PC-9 (cell line): ENCODE measurements at regions not wholly inside any gene's neighbourhood (a gene's known extent, or its start where the extent isn't known, plus 50 kb on each side); places are given as distances from the start of the nearest gene placed in this dataset.

Experiments
- BruUV-seq: library from RNA; stranded (reverse); fragments of 400-500 nt; replicated peaks from 2 replicates; lab custom pipeline; 2021; lab: Mats Ljungman, UMichigan
- CTCF ChIA-PET: fragments of 300-600 bp; sonication (Branson Sonifier 250); formaldehyde crosslinking; loops from one replicate; lab custom pipeline; 2022; ENCODE audit warnings: antibody characterized with exemption; lab: Charles Lee
- POLR2A ChIA-PET: fragments of 300-600 bp; sonication (Branson Sonifier 250); formaldehyde crosslinking; loops from one replicate; lab custom pipeline; 2022; ENCODE audit warnings: antibody characterized with exemption; ENCODE audit not compliant: unreplicated experiment; lab: Charles Lee
- DNase-seq, 2 experiments: peaks; one replicate each; pipeline versions ENCODE4 v3.0.0 to v3.0.0-alpha.2; 2015 to 2022; ENCODE audit warnings: mixed read lengths in 1 of 2
- H2AFZ ChIP-seq: fragments of 200-600 bp; sonication (generic); 2 replicates; pipeline ENCODE4 v1.8.1; 2017; ENCODE audit warnings: antibody characterized with exemption
- H3F3A ChIP-seq: fragments of 200-600 bp; sonication (generic); 2 replicates; pipeline ENCODE4 v1.8.1; 2017; ENCODE audit warnings: antibody characterized with exemption, mild to moderate bottlenecking, low read depth; ENCODE audit not compliant: insufficient read depth
- H3K27ac ChIP-seq: fragments of 200-600 bp; sonication (generic); 2 replicates; pipeline ENCODE4 v1.6.1; 2016; ENCODE audit warnings: mixed run types
- H3K27me3 ChIP-seq: fragments of 200-600 bp; sonication (generic); 2 replicates; pipeline ENCODE4 v1.6.1; 2016; ENCODE audit warnings: low read depth, mixed run types; ENCODE audit not compliant: insufficient read depth
- H3K36me3 ChIP-seq: fragments of 200-600 bp; sonication (generic); 2 replicates; pipeline ENCODE4 v1.6.1; 2016; ENCODE audit warnings: low read depth, mixed run types
- H3K4me1 ChIP-seq: fragments of 200-600 bp; sonication (generic); replicated peaks from 2 replicates; pipeline ENCODE4 v1.6.1; 2016; ENCODE audit warnings: mixed run types; ENCODE audit not compliant: insufficient read depth
- H3K4me2 ChIP-seq: fragments of 200-600 bp; sonication (generic); 2 replicates; pipeline ENCODE4 v1.6.1; 2017; ENCODE audit warnings: mixed run types
- H3K4me3 ChIP-seq: fragments of 200-600 bp; sonication (generic); 2 replicates; pipeline ENCODE4 v1.6.1; 2016; ENCODE audit warnings: mixed run types
- H3K79me2 ChIP-seq: fragments of 200-600 bp; sonication (generic); 2 replicates; pipeline ENCODE4 v1.6.1; 2017; ENCODE audit warnings: low read depth, mixed run types
- H3K9me2 ChIP-seq: fragments of 200-600 bp; sonication (generic); 2 replicates; pipeline ENCODE4 v1.8.1; 2017; ENCODE audit warnings: mild to moderate bottlenecking; ENCODE audit not compliant: insufficient read depth
- H3K9me3 ChIP-seq: fragments of 200-600 bp; sonication (generic); 2 replicates; pipeline ENCODE4 v1.8.1; 2016; ENCODE audit warnings: low read depth; ENCODE audit not compliant: insufficient read depth
- H4K20me1 ChIP-seq: fragments of 200-600 bp; sonication (generic); 2 replicates; pipeline ENCODE4 v1.8.1; 2017; ENCODE audit not compliant: insufficient read depth
- EZH2 ChIP-seq: fragments of 200-600 bp; sonication (generic); IDR thresholded peaks from 2 replicates; pipeline ENCODE4 v1.8.0; 2017; ENCODE audit warnings: antibody characterized with exemption, low read depth
- intact Hi-C: fragments of 100-400 bp; cut with micrococcal nuclease; formaldehyde crosslinking; loops from one replicate; pipeline ENCODE4 v1.10.0; 2022; ENCODE audit not compliant: unreplicated experiment
- TF ChIP-seq, protein P1 (sequence below): fragments of 200-600 bp; sonication (generic); conservative IDR thresholded peaks from 2 replicates; pipeline ENCODE4 v1.6.1; 2017; ENCODE audit warnings: mixed run types, antibody characterized with exemption, mild to moderate bottlenecking, moderate library complexity

DNA sequence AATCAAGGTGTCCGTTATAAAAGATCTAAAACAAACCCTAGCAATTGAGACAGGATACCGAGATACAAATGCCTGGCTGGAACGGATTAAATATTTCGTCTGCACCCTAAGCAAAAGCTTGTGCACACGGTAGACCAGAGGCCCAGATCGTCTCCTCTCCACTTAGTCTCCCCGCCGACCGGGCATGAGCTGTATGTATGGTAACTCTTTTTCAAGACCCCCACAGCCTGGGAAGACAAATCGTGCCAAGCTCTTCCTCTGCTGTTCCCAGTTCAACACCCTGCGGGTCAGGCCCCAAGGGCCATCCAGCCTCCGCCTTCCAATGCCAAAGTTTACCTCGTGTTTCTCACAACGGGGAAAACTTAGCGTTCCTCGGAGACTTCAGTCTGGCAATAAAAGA lies 285.7 kb upstream of the GALNT17 start:
- no peak overlapping the region for H3K4me3 ChIP-seq
- CTCF ChIA-PET: no interaction called here
- H3K4me2 ChIP-seq: no peak overlapping the region
- no peak overlapping the region for H2AFZ ChIP-seq
- H3K4me1 ChIP-seq: no peaks in the 10 kb centered on the region
- H3K9me3 ChIP-seq: no peaks in the 10 kb centered on the region
- intact Hi-C loops: no loop called here
- no peaks in the 10 kb centered on the region for H4K20me1 ChIP-seq
- H3K9me2 ChIP-seq: no peaks in the 10 kb centered on the region
- BruUV-seq: no TSS peak
- H3K79me2 ChIP-seq: no peaks in the 10 kb centered on the region
- H3K27me3 ChIP-seq: peaks cover 12% of the 10 kb centered on the region; the same call in 1 of the 2 replicates
- no peak for TF ChIP-seq EZH2
- TF ChIP-seq, protein P1, sequence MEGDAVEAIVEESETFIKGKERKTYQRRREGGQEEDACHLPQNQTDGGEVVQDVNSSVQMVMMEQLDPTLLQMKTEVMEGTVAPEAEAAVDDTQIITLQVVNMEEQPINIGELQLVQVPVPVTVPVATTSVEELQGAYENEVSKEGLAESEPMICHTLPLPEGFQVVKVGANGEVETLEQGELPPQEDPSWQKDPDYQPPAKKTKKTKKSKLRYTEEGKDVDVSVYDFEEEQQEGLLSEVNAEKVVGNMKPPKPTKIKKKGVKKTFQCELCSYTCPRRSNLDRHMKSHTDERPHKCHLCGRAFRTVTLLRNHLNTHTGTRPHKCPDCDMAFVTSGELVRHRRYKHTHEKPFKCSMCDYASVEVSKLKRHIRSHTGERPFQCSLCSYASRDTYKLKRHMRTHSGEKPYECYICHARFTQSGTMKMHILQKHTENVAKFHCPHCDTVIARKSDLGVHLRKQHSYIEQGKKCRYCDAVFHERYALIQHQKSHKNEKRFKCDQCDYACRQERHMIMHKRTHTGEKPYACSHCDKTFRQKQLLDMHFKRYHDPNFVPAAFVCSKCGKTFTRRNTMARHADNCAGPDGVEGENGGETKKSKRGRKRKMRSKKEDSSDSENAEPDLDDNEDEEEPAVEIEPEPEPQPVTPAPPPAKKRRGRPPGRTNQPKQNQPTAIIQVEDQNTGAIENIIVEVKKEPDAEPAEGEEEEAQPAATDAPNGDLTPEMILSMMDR: no peak
- no peak overlapping the region for H3K27ac ChIP-seq
- no peaks in the 10 kb centered on the region for H3F3A ChIP-seq
- H3K36me3 ChIP-seq: no peaks in the 10 kb centered on the region
- DNase-seq: no peak
- POLR2A ChIA-PET: no interaction called here

DNA sequence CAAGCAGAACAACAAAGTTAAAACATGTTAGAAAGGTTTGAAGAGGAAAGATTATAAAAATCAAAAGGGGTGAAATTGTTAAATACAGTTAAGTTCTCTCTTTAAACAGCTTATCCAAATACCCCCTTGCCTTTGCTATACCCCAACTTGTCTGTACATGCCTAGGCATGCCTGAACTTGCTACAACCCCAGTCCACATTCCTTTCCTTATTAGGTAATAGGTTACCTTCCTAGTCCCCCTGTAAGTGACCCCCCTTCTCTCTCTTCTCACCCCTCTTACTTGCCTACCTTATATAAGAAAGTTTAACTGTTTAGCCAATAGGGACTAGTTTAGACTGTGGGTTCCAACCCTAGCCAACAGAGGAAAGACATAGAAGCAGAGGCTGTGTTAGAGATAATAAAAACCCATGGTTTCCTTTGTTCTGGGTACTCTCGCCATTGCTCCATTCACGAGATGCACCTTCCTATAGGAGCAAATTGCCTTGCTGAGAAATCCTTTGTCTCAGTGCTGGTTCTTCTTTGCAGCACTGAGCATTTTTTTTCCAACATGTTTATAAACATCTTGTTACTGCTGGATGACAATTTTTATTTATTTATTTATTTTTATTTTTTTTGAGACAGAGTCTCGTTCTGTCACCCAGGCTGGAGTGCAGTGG lies 282.2 kb upstream of the GALNT17 start:
- Histone ChIP-seq H3K4me1 (no peaks in the 10 kb centered on the region), H3F3A (no peaks in the 10 kb centered on the region), H4K20me1 (no peaks in the 10 kb centered on the region), H3K9me2 (no peaks in the 10 kb centered on the region), H3K79me2 (no peaks in the 10 kb centered on the region), H3K36me3 (no peaks in the 10 kb centered on the region), H3K4me3 (no peak overlapping the region), H2AFZ (no peak overlapping the region), H3K27ac (no peak overlapping the region), H3K9me3 (no peaks in the 10 kb centered on the region), H3K27me3 (peaks cover 12% of the 10 kb centered on the region; the same call in 1 of the 2 replicates), H3K4me2 (no peak overlapping the region)
- DNase-seq: no peak
- POLR2A ChIA-PET: no interaction called here
- intact Hi-C loops: no loop called here
- no TSS peak for BruUV-seq
- CTCF ChIA-PET: interaction anchor here (0.7 kb wide), 1 partner anchor 46 kb away, joined by 3 read pairs; no protein-coding TSS in a partner anchor
- TF ChIP-seq, protein P1: no peak
- no peak for TF ChIP-seq EZH2

DNA sequence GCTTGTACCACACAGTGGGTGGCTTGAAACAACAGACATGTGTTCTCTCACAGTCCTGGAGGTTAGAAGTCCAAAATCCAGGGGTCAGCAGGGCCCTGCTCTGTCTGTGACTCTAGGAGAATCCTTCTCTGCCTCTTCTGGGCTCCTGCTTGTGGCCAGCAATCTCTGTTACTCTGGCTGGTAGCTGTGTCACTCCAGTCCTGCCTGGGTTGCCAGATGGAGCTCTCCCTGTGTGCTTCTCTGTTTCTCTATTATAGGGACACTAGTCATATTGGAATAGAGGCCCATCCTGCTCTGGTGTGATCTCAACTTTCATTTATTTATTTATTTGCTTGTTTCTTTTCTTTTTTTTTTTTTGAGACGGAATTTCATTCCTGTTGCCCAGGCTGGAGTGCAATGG lies 276.6 kb upstream of the GALNT17 start:
- CTCF ChIA-PET: no interaction called here
- Histone ChIP-seq H3K9me2 (no peaks in the 10 kb centered on the region), H3K4me1 (no peaks in the 10 kb centered on the region), H3K27ac (no peak overlapping the region), H3K9me3 (no peaks in the 10 kb centered on the region), H3K4me3 (no peak overlapping the region), H3K4me2 (no peak overlapping the region), H3K36me3 (no peaks in the 10 kb centered on the region), H3F3A (no peaks in the 10 kb centered on the region), H2AFZ (no peak overlapping the region), H4K20me1 (no peaks in the 10 kb centered on the region), H3K27me3 (no peaks in the 10 kb centered on the region), H3K79me2 (no peaks in the 10 kb centered on the region)
- POLR2A ChIA-PET: no interaction called here
- intact Hi-C loops: no loop called here
- DNase-seq: no peak
- BruUV-seq: no TSS peak
- TF ChIP-seq, protein P1: no peak
- no peak for TF ChIP-seq EZH2
